HG03025 (cell line): ENCODE measurements at regions not wholly inside any gene's neighbourhood (a gene's known extent, or its start where the extent isn't known, plus 50 kb on each side); places are given as distances from the start of the nearest gene placed in this dataset.
"Not testable (repeated sequence)": the region's sequence is repeated elsewhere in the genome, so short reads cannot be mapped to it uniquely, and the experiment has no call there.

Experiments
- ATAC-seq: cut with Tn5 transposase; IDR thresholded peaks from one replicate; pipeline ENCODE4 v1.9.1; 2021; ENCODE audit warnings: mild to moderate bottlenecking, moderate library complexity; ENCODE audit not compliant: unreplicated experiment, low FRiP score

- no peak for ATAC-seq
Measured at GRCh38 chr1:184859381-184860105, 104.9 kb upstream of the EDEM3 start.

- no peak for ATAC-seq
Measured at GRCh38 chr1:184858288-184858687, 103.6 kb upstream of the EDEM3 start.

DNA sequence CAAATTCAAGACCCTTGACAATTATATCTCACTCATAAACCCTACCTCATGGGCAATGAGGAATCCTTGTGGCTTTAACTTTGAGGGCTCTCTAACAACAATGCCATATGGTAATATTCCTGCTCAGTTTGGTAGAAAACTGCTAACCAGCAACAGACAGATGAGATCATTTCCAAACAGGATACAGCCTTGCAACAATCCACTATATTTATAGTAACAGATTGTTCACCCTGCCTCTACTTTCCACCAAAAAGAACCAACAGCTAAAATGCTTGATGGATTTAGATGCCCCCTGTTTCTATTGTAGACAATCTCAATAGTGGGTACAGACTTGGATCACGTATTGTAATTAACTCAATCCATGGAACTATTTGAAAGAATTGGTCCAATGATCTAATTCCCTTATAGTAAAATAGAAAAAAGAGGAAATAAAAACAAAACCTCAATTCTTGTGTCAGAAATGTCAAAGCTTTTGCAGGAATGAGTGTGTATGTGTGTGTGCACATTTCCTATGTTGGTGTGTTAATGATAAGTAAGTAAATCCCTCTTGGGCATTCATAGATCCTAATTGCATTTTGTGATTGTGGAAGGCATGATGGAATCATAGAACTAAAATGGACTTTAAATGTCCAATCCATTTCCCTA, 100.0 kb upstream of the EDEM3 start:
- no peak for ATAC-seq

GRCh38 chr1:184854036-184854435, 99.4 kb upstream of the EDEM3 start:
- no peak for ATAC-seq

GRCh38 chr1:184851822-184852746, 97.4 kb upstream of the EDEM3 start:
- no peak for ATAC-seq

DNA sequence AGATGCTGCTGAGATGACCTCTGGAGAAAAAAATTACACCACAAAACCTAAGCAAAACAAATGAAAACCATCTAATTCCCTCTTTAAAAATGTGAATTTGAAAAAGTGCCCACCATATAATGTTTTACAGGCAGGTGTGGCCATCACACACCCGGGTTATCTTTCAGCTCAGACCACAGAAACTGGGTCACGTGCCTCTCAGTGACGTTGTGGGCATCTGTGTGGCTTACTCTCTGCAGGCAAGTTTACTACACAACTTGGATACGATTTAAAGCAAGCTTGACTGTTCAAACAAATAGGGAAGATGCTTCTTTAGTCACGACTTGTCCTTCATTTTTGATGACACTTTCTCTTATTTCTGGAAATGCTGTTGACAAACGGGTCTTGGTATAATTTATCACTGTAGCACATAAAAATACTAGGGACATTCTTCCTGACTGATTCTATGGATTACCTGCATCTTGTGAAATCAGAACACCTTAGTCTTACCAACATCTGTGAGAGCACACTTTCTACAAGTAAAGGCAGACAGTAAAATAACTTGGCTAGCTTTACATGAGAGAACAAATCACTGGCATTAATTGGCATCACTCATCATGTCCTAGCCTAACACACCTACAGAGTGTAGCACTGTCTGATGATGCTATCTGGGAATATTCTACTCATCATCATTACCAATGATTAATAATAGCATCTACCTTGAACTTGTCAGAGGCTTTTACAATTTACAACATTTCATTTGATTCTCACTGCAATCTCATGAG, 89.3 kb upstream of the EDEM3 start:
- ATAC-seq, result peak; percentile 98

- no peak for ATAC-seq
Measured at GRCh38 chr1:184840596-184840995, 85.9 kb upstream of the EDEM3 start.

- ATAC-seq, result no peak
Measured at GRCh38 chr1:184838504-184838951, 83.9 kb upstream of the EDEM3 start.

DNA sequence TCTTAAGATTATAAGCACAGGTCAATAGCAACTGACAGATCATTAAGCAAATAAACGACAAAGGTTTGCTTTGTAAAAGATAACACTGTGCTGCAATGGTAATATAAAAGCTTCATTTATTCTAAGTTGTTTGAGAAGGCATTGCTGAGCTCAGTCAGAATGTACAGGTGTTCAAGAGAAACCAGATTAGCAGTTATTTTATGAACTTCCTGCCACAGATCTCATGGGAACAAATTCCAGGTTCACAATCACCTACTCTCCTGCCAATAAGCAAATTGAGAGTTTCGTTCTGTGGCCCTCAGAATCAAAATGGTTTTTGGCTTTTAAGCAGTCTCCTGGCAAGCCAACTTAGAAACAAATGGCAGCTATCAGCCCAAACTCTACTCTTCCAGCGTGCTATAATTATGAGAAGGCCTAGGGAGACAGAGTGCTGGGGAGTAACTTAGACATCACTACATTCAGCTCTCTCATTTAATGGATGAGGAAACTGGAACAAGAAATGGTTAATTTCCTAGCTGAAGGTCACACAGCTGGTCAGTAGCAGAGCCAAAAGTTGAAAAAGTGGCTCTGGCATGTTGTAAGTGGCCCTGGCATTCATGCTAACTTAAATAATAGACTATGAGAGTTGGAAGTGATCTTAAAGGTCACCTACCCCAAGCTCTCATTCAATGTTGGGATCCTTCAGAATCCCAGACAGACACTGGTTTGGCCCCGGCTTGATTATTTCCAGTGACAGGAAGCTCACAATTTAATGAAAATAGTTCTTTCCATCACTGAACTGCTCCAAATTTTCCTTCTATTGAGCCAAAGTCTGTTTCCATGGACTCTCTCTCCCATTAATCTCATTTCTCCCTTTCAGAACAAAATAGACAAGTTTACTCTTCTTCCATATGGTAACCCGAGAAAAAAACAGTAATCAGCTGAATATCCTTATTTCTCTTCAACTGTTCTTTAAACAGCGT, 82.6 kb upstream of the EDEM3 start:
- no peak for ATAC-seq

- ATAC-seq, result no peak
Measured at GRCh38 chr1:184836141-184836540, 81.5 kb upstream of the EDEM3 start.

GRCh38 chr1:184833994-184834393, 79.3 kb upstream of the EDEM3 start:
- ATAC-seq, result not testable (repeated sequence)

- no peak for ATAC-seq
Measured at GRCh38 chr1:184832517-184832916, 77.9 kb upstream of the EDEM3 start.

GRCh38 chr1:184829496-184829895, 74.8 kb upstream of the EDEM3 start:
- not testable (repeated sequence) for ATAC-seq

DNA sequence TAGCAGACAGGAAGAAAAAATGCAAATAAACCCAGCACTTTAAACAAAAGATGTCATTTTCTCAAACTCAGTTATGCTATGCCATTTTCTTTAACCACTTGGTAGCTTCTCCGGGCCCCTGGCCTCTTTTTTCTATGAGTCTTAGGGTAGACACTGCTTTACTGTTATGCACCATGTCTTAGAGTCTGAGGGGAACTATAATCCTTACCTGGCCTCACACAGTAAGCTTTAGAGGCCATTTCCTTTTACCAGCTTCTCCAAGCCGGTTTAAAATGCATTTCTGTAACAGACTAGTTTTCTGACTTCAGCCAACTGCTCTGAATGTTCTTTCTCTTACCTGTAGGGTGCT, 73.7 kb upstream of the EDEM3 start:
- ATAC-seq, result no peak

DNA sequence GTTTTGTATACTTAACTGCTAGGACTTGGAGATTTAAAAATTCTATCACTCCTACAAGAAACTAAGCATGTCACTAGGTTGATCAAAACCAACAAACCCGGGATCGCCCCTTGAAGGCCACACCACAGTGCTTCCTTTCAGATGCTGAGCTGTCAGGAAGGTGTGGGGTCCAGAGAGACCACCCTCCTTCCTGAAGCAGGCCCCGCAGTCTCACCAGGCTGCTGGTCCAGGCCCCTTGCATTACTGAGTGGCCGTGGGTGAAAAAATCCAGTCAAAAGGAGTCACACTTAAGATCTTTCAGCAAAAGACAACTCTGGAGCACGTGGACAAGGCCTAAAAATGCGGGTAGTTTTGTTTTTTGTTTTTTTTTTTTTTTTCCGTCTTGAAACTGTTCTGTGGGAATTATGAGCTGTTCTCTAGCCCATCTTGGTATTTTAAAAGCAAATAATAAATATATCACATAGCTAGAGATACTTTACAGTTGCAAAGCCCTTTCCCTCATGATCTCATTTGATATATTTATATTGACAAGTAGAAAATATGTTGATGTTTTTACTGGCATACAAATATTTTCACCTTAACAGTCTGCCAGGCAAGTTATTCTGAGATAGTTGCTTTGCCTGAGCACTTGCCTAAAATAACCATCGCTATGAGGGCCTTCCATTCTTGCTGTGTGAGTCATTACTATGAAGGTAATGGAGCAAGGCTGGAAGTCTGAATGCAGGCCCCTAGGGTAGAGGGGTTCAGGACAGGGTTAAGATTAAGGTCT, 73.1 kb upstream of the EDEM3 start:
- ATAC-seq, result no peak

- no peak for ATAC-seq
Measured at GRCh38 chr1:184826001-184826400, 71.3 kb upstream of the EDEM3 start.

DNA sequence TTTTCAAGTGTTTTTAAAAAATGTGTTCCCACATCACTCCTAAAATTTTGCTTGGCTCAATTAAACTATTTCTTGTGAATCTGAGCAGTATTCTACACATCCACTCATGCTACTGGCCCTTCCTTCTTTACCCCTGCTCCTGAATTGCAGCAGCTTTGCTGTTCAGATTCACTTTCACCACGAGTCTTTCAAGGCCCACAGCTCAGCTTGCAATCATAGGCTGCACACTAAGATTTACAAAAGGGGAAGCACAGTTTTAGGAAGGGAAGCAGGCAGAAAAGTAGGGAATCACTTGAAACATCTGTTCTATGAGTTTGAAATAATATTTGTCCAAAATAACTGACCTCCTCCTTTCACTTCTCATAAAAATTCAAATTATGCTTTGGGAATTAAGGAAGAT, 70.9 kb upstream of the EDEM3 start:
- ATAC-seq, result no peak

DNA sequence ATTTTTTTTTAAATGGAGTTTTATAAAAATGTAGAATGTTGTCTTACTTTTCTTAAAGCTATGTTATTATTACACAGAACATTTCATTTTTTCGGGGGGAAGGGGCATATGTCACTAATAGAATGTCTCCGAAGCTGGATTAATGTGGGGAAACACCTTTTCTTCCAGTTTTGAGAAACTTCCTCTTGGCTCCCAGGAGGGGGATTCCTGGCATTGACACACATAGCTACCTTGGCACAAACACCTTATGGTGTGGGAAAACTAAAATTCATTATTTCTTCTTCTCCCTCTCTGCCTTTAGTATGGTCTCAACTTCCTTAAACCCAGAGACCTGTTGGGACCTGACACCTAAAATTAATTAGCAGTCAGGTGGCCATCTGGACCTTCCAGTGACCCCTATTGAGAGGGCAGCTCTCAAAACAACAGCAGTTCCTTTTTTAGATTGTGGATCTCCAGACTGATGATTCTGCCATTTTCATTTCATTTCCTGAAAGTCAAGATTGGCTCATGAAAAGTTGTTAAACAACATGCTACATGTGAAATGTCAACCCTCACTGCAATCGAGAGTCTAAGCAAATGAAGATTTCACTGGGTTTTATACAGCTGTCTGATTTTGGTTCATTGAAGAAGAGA, 70.1 kb upstream of the EDEM3 start:
- no peak for ATAC-seq
